ENCODE measurements at regions not wholly inside any gene's neighbourhood (a gene's known extent, or its start where the extent isn't known, plus 50 kb on each side); places are given as distances from the start of the nearest gene placed in this dataset.

DNA sequence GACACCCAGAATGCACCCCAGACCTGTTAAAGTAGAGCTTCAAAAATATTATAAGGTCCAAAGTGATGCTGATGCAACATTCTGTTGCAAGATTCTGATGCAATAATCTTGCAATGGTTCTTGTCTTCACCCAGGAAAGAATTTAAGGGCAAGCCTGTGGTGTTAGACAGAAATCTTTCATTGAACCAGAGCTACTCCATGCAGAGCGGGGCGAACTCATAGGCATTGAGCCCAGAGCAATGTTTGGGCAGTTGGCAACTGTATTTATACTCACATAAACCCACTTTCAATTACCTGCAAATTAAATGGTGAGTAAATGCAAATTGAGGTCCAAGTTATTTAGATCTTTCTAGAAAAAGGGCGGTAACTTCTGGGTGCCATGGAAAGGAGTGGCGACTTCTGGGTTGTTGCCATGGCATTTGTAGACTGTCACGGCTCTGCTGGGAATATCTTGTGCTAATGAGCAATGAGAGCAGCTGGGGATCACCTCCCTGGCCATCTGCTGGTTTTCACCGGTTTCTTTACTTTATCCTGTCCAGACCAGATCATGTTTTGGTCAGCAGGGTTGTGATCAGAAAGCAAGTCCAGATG, 163.4 kb downstream of the ICE1 start:
- TF ChIP-seq, protein P1, sequence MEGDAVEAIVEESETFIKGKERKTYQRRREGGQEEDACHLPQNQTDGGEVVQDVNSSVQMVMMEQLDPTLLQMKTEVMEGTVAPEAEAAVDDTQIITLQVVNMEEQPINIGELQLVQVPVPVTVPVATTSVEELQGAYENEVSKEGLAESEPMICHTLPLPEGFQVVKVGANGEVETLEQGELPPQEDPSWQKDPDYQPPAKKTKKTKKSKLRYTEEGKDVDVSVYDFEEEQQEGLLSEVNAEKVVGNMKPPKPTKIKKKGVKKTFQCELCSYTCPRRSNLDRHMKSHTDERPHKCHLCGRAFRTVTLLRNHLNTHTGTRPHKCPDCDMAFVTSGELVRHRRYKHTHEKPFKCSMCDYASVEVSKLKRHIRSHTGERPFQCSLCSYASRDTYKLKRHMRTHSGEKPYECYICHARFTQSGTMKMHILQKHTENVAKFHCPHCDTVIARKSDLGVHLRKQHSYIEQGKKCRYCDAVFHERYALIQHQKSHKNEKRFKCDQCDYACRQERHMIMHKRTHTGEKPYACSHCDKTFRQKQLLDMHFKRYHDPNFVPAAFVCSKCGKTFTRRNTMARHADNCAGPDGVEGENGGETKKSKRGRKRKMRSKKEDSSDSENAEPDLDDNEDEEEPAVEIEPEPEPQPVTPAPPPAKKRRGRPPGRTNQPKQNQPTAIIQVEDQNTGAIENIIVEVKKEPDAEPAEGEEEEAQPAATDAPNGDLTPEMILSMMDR (conservative IDR thresholded peaks at IDR 0.05; ENCODE audit: low read depth): no peak
- H3K27ac ChIP-seq: no peak overlapping the region
- no peak for DNase-seq (ENCODE audit: low spot score)
- ChIA-PET CTCF (interaction anchor here (0.6 kb wide), 1 partner anchor 79 kb away, joined by 4 read pairs; no protein-coding TSS in a partner anchor), POLR2A (ENCODE audit: low non-redundant PET) (no interaction called here)

DNA sequence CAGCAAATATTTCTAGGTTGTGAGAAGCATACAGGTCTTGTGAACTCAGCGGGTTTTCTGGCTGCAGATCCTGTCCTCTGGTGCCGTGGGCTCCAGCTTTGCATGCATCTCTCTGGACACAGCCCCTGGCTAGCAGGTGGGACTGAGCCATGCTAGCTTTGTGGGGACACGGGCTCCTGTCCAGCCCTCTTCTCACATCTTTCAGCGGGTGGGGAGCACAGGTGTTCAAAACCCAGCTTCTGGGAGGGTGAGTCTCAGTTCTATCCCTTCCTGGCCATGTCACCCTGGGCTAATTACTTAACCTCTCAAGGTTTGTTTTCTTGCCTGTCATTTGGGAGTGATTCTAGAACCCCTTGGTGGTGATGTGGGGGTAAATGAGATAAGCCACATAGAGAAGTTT, 162.3 kb downstream of the ICE1 start:
- CTCF ChIA-PET: no interaction called here
- TF ChIP-seq, protein P1 (conservative IDR thresholded peaks at IDR 0.05; ENCODE audit: low read depth): no peak
- no peak overlapping the region for H3K27ac ChIP-seq
- no peak for DNase-seq (ENCODE audit: low spot score)
- POLR2A ChIA-PET (ENCODE audit: low non-redundant PET): no interaction called here

DNA sequence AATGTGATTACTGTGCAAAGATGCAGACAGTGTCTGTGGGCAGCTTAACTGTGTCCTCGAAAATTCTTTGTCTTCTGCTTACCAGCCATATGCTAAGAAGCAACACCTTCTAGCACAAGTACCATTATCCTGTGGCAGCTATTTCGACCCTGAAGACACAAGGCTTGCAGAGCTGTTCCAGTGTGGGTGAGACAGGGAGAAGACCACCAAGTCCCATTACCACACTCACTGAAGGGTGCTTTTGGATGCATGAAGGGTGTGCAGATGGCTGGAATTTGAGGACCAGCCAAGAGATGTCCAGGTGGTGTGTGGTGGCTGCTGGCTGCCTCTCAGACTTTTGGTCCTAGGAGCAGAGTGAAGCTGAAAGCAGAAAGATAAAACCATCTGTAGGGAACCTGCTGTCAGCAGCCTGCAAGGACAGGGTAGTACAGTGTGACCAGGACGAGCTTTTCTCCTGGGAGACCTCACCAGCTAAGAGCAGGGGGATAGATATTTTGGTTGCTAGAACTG, 161.8 kb downstream of the ICE1 start:
- ChIA-PET CTCF (no interaction called here), POLR2A (ENCODE audit: low non-redundant PET) (no interaction called here)
- DNase-seq (ENCODE audit: low spot score): no peak
- no peak overlapping the region for H3K27ac ChIP-seq
- TF ChIP-seq, protein P1 (conservative IDR thresholded peaks at IDR 0.05; ENCODE audit: low read depth): no peak

DNA sequence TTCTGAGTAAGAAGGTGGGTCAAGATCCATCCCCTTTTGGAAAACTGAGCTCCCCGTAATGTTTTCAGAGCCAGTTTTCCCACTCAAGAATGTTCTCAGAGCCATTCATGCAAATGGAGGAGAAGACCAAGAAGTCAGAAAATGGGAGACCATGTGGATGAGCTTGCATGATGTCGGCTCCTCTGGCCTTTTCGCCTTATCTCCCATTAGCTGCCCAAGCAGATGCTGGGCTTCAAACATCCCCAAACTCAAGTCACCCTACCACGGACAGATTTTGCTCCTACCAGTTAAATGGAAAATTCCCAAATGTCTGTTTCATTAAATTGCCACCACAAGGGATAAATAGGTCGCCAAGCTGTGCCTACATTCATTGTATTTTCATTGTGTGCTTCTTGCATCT, 161.4 kb downstream of the ICE1 start:
- TF ChIP-seq, protein P1 (conservative IDR thresholded peaks at IDR 0.05; ENCODE audit: low read depth): no peak
- ChIA-PET CTCF (interaction anchor here (0.5 to 0.6 kb wide), 2 partner anchors 352 to 1121 kb away, joined by 3 to 4 read pairs; no protein-coding TSS in a partner anchor), POLR2A (ENCODE audit: low non-redundant PET) (no interaction called here)
- H3K27ac ChIP-seq: no peak overlapping the region
- DNase-seq (ENCODE audit: low spot score): no peak

DNA sequence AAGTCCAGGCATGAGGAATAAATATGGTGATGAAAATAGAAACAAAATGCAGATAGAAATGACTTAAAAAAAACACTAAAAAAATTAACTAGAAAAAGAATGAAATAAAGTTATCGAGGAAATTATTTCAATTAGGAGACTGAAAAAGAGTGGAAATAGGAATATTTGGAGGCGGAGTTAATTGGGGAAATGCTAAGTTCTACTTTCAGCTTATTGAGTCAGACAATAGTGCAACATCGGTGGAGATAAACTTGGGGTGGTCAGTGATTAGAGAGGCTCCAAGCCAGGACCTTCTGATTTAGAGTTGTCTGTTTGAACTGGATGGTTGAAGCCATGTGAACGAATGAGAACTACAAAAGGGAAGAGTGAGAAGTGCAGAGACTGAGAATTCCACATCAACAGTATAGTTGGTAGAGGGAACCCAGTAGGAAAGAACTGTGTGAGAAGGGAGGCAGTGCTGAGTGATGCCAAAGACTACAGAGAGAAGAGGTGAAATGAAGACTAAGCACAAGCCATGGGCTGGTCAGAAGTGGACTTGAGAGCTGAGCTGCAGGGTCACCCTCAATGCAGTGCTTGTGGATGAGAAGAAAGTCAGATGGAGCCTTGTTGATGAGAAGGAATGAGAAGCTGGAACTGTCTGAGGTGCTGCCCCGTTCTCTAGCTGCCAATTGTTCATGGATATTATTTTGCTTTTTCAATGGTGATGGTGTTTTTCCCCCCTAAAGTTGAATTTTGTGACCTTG, 160.7 kb downstream of the ICE1 start:
- TF ChIP-seq, protein P1 (conservative IDR thresholded peaks at IDR 0.05; ENCODE audit: low read depth): no peak
- no peak overlapping the region for H3K27ac ChIP-seq
- ChIA-PET POLR2A (ENCODE audit: low non-redundant PET) (no interaction called here), CTCF (interaction anchor here (0.5 to 0.6 kb wide), 3 partner anchors 11 to 1122 kb away, joined by 3 to 5 read pairs (median 4); no protein-coding TSS in a partner anchor)
- no peak for DNase-seq (ENCODE audit: low spot score)

DNA sequence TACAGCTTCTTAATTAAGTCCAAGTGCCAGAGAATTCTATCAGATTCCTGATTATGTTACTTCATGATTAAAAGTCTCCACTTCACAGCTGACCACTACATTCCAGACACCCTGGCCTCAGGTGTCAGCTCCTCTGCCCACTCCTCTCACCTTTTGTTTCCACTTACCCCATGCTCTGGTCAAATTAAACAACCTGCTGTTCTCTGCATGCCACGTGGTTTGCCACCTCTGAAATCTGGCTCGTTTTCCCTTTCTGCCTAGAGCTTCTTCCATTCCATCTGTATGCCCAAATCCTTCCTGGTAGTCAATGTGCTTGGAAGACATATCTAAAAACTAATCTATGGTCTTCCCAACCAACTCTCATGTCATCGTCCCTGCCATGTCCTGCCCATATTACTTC, 158.6 kb downstream of the ICE1 start:
- ChIA-PET CTCF (interaction anchor here (0.6 kb wide), 1 partner anchor 198 kb away, joined by 3 read pairs; no protein-coding TSS in a partner anchor), POLR2A (ENCODE audit: low non-redundant PET) (no interaction called here)
- DNase-seq (ENCODE audit: low spot score): no peak
- TF ChIP-seq, protein P1 (conservative IDR thresholded peaks at IDR 0.05; ENCODE audit: low read depth): no peak
- no peak overlapping the region for H3K27ac ChIP-seq
